WTC11 (cell line): ENCODE measurements at regions not wholly inside any gene's neighbourhood (a gene's known extent, or its start where the extent isn't known, plus 50 kb on each side); places are given as distances from the start of the nearest gene placed in this dataset.

Source experiments
- CREB1 ChIP-seq: sonication (generic); formaldehyde crosslinking; IDR thresholded peaks from 2 replicates; pipeline ENCODE4 v1.8.0; 2023; ENCODE audit warnings: mild to moderate bottlenecking, missing genetic modification reagents
- ESRRA ChIP-seq: sonication (generic); formaldehyde crosslinking; IDR thresholded peaks from 2 replicates; pipeline ENCODE4 v1.8.1; 2022; ENCODE audit warnings: mild to moderate bottlenecking, missing genetic modification reagents, borderline replicate concordance
- JUN ChIP-seq: sonication (generic); formaldehyde crosslinking; IDR thresholded peaks from 2 replicates; pipeline ENCODE4 v1.8.0; 2023; ENCODE audit warnings: mild to moderate bottlenecking, missing genetic modification reagents
- MYBL2 ChIP-seq: sonication (generic); formaldehyde crosslinking; IDR thresholded peaks from 2 replicates; pipeline ENCODE4 v1.8.1; 2023; ENCODE audit warnings: mild to moderate bottlenecking, moderate library complexity, missing genetic modification reagents
- SOX15 ChIP-seq: fragments of 250-450 bp; sonication (Bioruptor Pico); IDR thresholded peaks from 2 replicates; pipeline ENCODE4 v1.9.0; 2021; ENCODE audit warnings: mild to moderate bottlenecking
- ZBTB21 ChIP-seq: sonication (generic); formaldehyde crosslinking; IDR thresholded peaks from 2 replicates; pipeline ENCODE4 v1.8.1; 2023; ENCODE audit warnings: mild to moderate bottlenecking, missing genetic modification reagents, borderline replicate concordance
- ZNF232 ChIP-seq: sonication (generic); formaldehyde crosslinking; IDR thresholded peaks from 2 replicates; pipeline ENCODE4 v1.8.0; 2022; ENCODE audit warnings: mild to moderate bottlenecking, missing genetic modification reagents
- TF ChIP-seq, protein P1 (sequence below): fragments of 200-600 bp; IDR thresholded peaks from 2 replicates; pipeline ENCODE4 v1.8.0; 2022; ENCODE audit warnings: antibody characterized with exemption

DNA sequence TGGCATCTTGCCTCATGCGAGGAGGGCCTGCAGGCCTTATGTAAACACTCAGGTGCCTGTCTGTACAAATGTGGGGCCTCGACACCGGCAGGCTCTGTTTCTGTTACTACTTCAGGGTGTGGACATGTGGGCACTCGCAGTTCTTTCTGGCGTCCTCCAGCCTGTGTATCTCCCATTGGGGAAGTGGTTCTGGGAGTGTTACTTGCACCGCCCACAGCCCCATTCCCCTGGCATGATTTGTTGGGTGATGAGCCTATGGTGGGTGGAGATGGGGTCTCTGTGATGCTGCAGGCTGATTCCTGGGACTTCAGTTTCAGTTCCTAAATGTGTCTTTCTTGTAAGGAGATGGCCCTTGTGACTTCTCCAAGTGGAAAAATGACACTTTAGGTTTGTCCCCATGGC lies 82.1 kb upstream of the PITX1 start:
- no peak for TF ChIP-seq JUN (CRISPR knock-in tag)
- TF ChIP-seq, protein P1, sequence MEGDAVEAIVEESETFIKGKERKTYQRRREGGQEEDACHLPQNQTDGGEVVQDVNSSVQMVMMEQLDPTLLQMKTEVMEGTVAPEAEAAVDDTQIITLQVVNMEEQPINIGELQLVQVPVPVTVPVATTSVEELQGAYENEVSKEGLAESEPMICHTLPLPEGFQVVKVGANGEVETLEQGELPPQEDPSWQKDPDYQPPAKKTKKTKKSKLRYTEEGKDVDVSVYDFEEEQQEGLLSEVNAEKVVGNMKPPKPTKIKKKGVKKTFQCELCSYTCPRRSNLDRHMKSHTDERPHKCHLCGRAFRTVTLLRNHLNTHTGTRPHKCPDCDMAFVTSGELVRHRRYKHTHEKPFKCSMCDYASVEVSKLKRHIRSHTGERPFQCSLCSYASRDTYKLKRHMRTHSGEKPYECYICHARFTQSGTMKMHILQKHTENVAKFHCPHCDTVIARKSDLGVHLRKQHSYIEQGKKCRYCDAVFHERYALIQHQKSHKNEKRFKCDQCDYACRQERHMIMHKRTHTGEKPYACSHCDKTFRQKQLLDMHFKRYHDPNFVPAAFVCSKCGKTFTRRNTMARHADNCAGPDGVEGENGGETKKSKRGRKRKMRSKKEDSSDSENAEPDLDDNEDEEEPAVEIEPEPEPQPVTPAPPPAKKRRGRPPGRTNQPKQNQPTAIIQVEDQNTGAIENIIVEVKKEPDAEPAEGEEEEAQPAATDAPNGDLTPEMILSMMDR, result no peak
- no peak for TF ChIP-seq MYBL2
- TF ChIP-seq ZNF232 (CRISPR knock-in tag), result no peak
- no peak for TF ChIP-seq ZBTB21
- no peak for TF ChIP-seq CREB1
- TF ChIP-seq ESRRA (CRISPR knock-in tag), result no peak
- no peak for TF ChIP-seq SOX15
